Stomach (tissue), 4 donors: ENCODE measurements at regions not wholly inside any gene's neighbourhood (a gene's known extent, or its start where the extent isn't known, plus 50 kb on each side); places are given as distances from the start of the nearest gene placed in this dataset.

Source experiments
- POLR2A ChIP-seq, 4 donors: fragments of 450-650 bp; IDR thresholded peaks; one replicate each; pipeline ENCODE4 v1.6.1; 2016; ENCODE audit warnings: antibody characterized with exemption in 4 of 4, control low read depth in 2 of 4, mild to moderate bottlenecking in 1 of 4, moderate library complexity in 1 of 4
- POLR2AphosphoS5 ChIP-seq, 3 donors: sonication (generic); formaldehyde crosslinking; IDR thresholded peaks; one replicate each; pipeline ENCODE4 v1.6.1; 2016; ENCODE audit warnings: antibody characterized with exemption in 3 of 3
- TF ChIP-seq, protein P1 (sequence below), 7 experiments: fragments of 450-650 bp in 4 of 7; fragments of 200-600 bp in 3 of 7; sonication (generic) in 3 of 7; IDR thresholded peaks; one replicate each; pipeline ENCODE4 v1.5.1; 2016 to 2019; ENCODE audit warnings: antibody characterized with exemption in 7 of 7, control low read depth in 2 of 7, mild to moderate bottlenecking in 1 of 7

DNA sequence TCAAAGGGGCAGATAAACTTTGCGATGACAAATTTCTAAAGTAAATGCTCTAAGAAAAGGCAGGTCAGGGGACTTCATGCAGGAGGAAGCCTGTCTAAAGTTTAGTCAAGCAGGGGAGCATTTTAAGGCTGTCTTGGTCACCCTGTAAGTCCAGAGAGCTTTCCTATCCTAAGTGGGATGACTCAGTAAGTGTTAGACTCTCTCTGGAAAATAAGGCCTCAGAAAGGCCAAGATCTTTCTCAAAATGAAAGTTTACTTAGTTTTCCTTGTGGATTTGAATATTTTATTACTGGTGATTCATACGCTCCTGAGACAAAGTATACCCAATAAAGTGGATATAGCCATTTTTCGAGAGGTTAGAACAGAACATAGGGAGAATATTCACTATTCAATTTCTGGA, 806.9 kb upstream of the CDH9 start:
- TF ChIP-seq, protein P1, sequence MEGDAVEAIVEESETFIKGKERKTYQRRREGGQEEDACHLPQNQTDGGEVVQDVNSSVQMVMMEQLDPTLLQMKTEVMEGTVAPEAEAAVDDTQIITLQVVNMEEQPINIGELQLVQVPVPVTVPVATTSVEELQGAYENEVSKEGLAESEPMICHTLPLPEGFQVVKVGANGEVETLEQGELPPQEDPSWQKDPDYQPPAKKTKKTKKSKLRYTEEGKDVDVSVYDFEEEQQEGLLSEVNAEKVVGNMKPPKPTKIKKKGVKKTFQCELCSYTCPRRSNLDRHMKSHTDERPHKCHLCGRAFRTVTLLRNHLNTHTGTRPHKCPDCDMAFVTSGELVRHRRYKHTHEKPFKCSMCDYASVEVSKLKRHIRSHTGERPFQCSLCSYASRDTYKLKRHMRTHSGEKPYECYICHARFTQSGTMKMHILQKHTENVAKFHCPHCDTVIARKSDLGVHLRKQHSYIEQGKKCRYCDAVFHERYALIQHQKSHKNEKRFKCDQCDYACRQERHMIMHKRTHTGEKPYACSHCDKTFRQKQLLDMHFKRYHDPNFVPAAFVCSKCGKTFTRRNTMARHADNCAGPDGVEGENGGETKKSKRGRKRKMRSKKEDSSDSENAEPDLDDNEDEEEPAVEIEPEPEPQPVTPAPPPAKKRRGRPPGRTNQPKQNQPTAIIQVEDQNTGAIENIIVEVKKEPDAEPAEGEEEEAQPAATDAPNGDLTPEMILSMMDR (IDR thresholded peaks at IDR 0.05): no peak
- no peak for TF ChIP-seq POLR2A (IDR thresholded peaks at IDR 0.05)
- TF ChIP-seq POLR2AphosphoS5 (IDR thresholded peaks at IDR 0.05): no peak
